ENCODE measurements at regions not wholly inside any gene's neighbourhood (a gene's known extent, or its start where the extent isn't known, plus 50 kb on each side); places are given as distances from the start of the nearest gene placed in this dataset.

DNA sequence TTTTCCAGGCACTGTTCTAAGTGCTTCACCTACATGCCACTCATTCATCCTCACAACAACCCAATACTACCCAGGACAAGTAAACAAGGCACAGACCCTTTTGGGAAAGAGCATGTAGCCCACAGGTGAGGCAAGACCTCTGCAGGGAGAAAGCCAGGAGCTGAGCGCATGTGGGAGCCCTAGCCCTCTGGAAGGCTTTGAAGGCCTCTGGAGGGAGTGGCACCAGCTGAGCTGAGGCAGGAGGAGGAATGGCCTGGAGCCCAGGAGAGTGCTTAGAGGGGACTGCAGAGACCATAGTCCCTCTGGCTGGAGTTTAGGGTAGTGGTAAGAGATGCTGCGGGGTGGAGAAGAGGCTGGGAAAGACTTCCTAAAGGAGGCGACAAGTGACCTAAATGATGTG, 516.5 kb downstream of the FUT8 start:
- POLR2A ChIA-PET, result no interaction called here
- no peak overlapping the region for H3K4me3 Mint-ChIP-seq (ENCODE audit: unreplicated experiment)
- no peaks in the 10 kb centered on the region for H3K36me3 Mint-ChIP-seq (ENCODE audit: insufficient read depth, unreplicated experiment)
- no peaks in the 10 kb centered on the region for H3K9me3 Mint-ChIP-seq (ENCODE audit: unreplicated experiment)
- H3K27ac Mint-ChIP-seq (ENCODE audit: low read depth, unreplicated experiment), result no peak overlapping the region
- DNase-seq (ENCODE audit: unreplicated experiment), result no peak
- CTCF ChIA-PET, result interaction anchor here (1.3 kb wide), 1 partner anchor 33 kb away, joined by 3 read pairs; no protein-coding TSS in a partner anchor
- intact Hi-C loops (cut with micrococcal nuclease), result no loop called here
- H3K4me1 Mint-ChIP-seq (ENCODE audit: insufficient read depth, unreplicated experiment), result no peaks in the 10 kb centered on the region
- TF ChIP-seq, protein P1, sequence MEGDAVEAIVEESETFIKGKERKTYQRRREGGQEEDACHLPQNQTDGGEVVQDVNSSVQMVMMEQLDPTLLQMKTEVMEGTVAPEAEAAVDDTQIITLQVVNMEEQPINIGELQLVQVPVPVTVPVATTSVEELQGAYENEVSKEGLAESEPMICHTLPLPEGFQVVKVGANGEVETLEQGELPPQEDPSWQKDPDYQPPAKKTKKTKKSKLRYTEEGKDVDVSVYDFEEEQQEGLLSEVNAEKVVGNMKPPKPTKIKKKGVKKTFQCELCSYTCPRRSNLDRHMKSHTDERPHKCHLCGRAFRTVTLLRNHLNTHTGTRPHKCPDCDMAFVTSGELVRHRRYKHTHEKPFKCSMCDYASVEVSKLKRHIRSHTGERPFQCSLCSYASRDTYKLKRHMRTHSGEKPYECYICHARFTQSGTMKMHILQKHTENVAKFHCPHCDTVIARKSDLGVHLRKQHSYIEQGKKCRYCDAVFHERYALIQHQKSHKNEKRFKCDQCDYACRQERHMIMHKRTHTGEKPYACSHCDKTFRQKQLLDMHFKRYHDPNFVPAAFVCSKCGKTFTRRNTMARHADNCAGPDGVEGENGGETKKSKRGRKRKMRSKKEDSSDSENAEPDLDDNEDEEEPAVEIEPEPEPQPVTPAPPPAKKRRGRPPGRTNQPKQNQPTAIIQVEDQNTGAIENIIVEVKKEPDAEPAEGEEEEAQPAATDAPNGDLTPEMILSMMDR (IDR thresholded peaks at IDR 0.05; ENCODE audit: unreplicated experiment), result no peak
- H3K27me3 Mint-ChIP-seq (ENCODE audit: insufficient read depth, unreplicated experiment), result peaks cover 49% of the 10 kb centered on the region
- no TSS peak for BruUV-seq (replicated peaks)

DNA sequence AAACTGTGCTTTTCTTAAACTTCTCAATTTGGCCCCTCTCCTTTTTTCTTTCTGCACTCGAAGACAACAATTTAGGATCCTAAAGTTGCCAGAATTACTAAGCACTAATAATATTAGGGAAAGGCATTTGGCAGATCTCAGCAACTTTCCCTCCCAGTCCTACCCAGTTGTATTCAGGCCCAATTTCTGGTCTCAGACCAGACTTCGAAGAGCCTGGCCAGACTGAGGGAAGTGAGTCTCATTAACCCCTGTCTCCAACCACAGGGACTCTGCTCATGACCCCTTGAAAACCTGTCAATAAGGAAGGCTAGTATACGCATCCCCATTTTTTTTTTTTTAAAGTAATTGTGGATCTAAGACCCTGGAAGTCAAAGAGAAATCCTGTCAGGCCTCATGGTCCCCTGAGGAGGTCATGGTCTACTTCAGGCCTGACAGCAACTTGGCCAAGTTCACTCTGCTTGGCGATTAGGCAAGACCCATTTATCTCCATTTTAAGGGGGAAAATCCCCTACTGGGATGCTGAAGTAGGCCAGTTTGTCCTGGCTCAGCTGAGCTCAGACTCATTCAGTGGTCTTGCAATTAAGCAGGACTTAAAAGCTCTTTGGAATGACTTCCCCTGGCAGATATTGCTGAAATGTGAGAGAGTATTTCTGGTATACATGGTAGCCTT, 521.0 kb downstream of the FUT8 start:
- TF ChIP-seq, protein P1 (IDR thresholded peaks at IDR 0.05; ENCODE audit: unreplicated experiment), result no peak
- no peak overlapping the region for H3K27ac Mint-ChIP-seq (ENCODE audit: low read depth, unreplicated experiment)
- intact Hi-C loops (cut with micrococcal nuclease), result no loop called here
- no peaks in the 10 kb centered on the region for H3K4me1 Mint-ChIP-seq (ENCODE audit: insufficient read depth, unreplicated experiment)
- DNase-seq (ENCODE audit: unreplicated experiment), result no peak
- ChIA-PET CTCF (interaction anchor here (0.7 kb wide), 1 partner anchor 732 kb away, joined by 3 read pairs; no protein-coding TSS in a partner anchor), POLR2A (no interaction called here)
- BruUV-seq (replicated peaks), result no TSS peak
- peaks cover 3% of the 10 kb centered on the region for H3K36me3 Mint-ChIP-seq (ENCODE audit: insufficient read depth, unreplicated experiment)
- H3K9me3 Mint-ChIP-seq (ENCODE audit: unreplicated experiment), result no peaks in the 10 kb centered on the region
- H3K27me3 Mint-ChIP-seq (ENCODE audit: insufficient read depth, unreplicated experiment), result peaks cover 28% of the 10 kb centered on the region
- no peak overlapping the region for H3K4me3 Mint-ChIP-seq (ENCODE audit: unreplicated experiment)

DNA sequence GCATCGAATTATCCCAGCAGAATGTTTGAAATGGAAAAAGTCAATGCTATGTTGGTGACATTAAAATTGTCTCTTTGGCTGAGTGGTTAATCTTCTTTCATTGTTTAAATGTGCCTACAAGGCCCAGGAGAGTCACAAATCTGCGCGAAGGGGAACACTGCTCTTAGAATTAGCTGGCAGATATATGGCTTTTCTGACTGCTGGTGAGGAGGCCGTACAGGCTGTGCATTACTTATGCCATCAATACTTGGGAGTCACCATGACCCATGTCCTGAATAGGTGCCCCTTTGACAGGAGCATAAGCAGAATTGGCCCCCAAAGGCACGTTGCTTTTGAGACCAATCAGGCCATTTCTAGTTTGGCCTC, 521.5 kb downstream of the FUT8 start:
- intact Hi-C loops (cut with micrococcal nuclease), result no loop called here
- POLR2A ChIA-PET, result no interaction called here
- peaks cover 27% of the 10 kb centered on the region for H3K27me3 Mint-ChIP-seq (ENCODE audit: insufficient read depth, unreplicated experiment)
- no peak overlapping the region for H3K4me3 Mint-ChIP-seq (ENCODE audit: unreplicated experiment)
- TF ChIP-seq, protein P1 (IDR thresholded peaks at IDR 0.05; ENCODE audit: unreplicated experiment), result no peak
- peaks cover 5% of the 10 kb centered on the region for H3K36me3 Mint-ChIP-seq (ENCODE audit: insufficient read depth, unreplicated experiment)
- H3K9me3 Mint-ChIP-seq (ENCODE audit: unreplicated experiment), result no peaks in the 10 kb centered on the region
- H3K4me1 Mint-ChIP-seq (ENCODE audit: insufficient read depth, unreplicated experiment), result no peaks in the 10 kb centered on the region
- no peak for DNase-seq (ENCODE audit: unreplicated experiment)
- no peak overlapping the region for H3K27ac Mint-ChIP-seq (ENCODE audit: low read depth, unreplicated experiment)
- CTCF ChIA-PET, result interaction anchor here (0.7 kb wide), 1 partner anchor 733 kb away, joined by 3 read pairs; no protein-coding TSS in a partner anchor
- no TSS peak for BruUV-seq (replicated peaks)

DNA sequence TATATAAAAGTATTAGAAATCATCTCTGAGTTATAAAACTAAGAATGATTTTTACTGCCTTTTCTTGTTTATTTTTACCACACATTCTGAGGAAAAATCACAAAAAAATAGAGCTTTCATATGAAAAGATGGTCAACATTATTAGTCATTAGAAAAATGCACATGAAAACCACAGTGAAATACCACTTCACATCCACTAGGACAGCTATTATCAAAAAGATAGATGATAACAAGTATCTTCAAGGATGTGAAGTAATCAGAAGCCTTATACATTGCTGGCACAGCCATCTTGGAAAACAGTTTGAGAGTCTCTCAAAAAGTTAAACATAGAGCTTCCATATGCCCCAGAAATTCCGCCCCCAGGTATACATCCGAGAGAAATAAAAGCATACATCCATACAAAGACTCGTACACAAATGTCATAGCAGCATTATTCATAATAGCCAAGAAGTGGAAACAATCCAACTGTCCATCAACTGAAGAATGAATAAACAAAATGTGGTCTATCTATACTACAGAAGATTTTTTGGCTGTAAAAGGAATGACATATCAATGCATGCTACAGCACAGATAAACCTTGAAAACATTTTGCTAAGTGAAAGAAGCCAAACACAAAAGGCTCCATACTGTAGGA, 523.9 kb downstream of the FUT8 start:
- no peak for DNase-seq (ENCODE audit: unreplicated experiment)
- Mint-ChIP-seq H3K27ac (ENCODE audit: low read depth, unreplicated experiment) (no peak overlapping the region), H3K4me1 (ENCODE audit: insufficient read depth, unreplicated experiment) (no peaks in the 10 kb centered on the region), H3K4me3 (ENCODE audit: unreplicated experiment) (no peak overlapping the region), H3K27me3 (ENCODE audit: insufficient read depth, unreplicated experiment) (peaks cover 20% of the 10 kb centered on the region), H3K9me3 (ENCODE audit: unreplicated experiment) (no peaks in the 10 kb centered on the region), H3K36me3 (ENCODE audit: insufficient read depth, unreplicated experiment) (peaks cover 5% of the 10 kb centered on the region)
- POLR2A ChIA-PET, result no interaction called here
- TF ChIP-seq, protein P1 (IDR thresholded peaks at IDR 0.05; ENCODE audit: unreplicated experiment), result no peak
- CTCF ChIA-PET, result interaction anchor here (0.6 kb wide), 2 partner anchors 10 to 18 kb away, joined by 3 to 4 read pairs; no protein-coding TSS in a partner anchor
- BruUV-seq (replicated peaks), result no TSS peak
- intact Hi-C loops (cut with micrococcal nuclease), result no loop called here

Measured in MCF 10A (cell line).